HepG2 (cell line): ENCODE measurements at regions not wholly inside any gene's neighbourhood (a gene's known extent, or its start where the extent isn't known, plus 50 kb on each side); places are given as distances from the start of the nearest gene placed in this dataset.
"Not testable (repeated sequence)": the region's sequence is repeated elsewhere in the genome, so short reads cannot be mapped to it uniquely, and the experiment has no call there.

ENCODE experiments used
- CERS6 ChIP-seq: sonication (generic); formaldehyde crosslinking; IDR thresholded peaks from 2 replicates; pipeline ENCODE4 v1.5.0; 2020; ENCODE audit warnings: missing genetic modification reagents
- ESRRA ChIP-seq: sonication (generic); formaldehyde crosslinking; IDR thresholded peaks from 2 replicates; pipeline ENCODE4 v1.5.1; 2020; ENCODE audit warnings: mild to moderate bottlenecking, low read depth, missing genetic modification reagents
- PHF8 ChIP-seq: sonication (generic); formaldehyde crosslinking; IDR thresholded peaks from 2 replicates; pipeline ENCODE4 v1.5.0; 2020; ENCODE audit warnings: missing genetic modification reagents
- POLR2A ChIP-seq, 2 experiments: IDR thresholded peaks; 2 replicates each; pipeline ENCODE4 v1.6.1; 2011; ENCODE audit warnings: low read depth in 2 of 2, low read length in 2 of 2, mild to moderate bottlenecking in 1 of 2, moderate library complexity in 1 of 2; ENCODE audit not compliant: insufficient read depth in 1 of 2
- PREB ChIP-seq: sonication (generic); formaldehyde crosslinking; IDR thresholded peaks from 2 replicates; pipeline ENCODE4 v1.4.0; 2020; ENCODE audit warnings: missing genetic modification reagents
- ZNF543 ChIP-seq: sonication (generic); formaldehyde crosslinking; IDR thresholded peaks from 2 replicates; pipeline ENCODE4 v1.4.0; 2020; ENCODE audit warnings: mild to moderate bottlenecking, missing genetic modification reagents
- TF ChIP-seq, protein P1 (sequence below): sonication (generic); formaldehyde crosslinking; IDR thresholded peaks from 2 replicates; pipeline ENCODE4 v1.4.0; 2020; ENCODE audit warnings: mild to moderate bottlenecking, missing genetic modification reagents
- TF ChIP-seq, protein P2 (sequence below): sonication (generic); formaldehyde crosslinking; IDR thresholded peaks from 2 replicates; pipeline ENCODE4 v1.5.0; 2020; ENCODE audit warnings: mild to moderate bottlenecking, missing genetic modification reagents, moderate library complexity
- TF ChIP-seq, protein P3 (sequence below), 2 experiments: IDR thresholded peaks; 2 replicates each; pipeline ENCODE4 v1.6.1; 2011 to 2012; ENCODE audit warnings: low read length in 2 of 2, borderline replicate concordance in 1 of 2, low read depth in 1 of 2, mild to moderate bottlenecking in 1 of 2, moderate library complexity in 1 of 2

DNA sequence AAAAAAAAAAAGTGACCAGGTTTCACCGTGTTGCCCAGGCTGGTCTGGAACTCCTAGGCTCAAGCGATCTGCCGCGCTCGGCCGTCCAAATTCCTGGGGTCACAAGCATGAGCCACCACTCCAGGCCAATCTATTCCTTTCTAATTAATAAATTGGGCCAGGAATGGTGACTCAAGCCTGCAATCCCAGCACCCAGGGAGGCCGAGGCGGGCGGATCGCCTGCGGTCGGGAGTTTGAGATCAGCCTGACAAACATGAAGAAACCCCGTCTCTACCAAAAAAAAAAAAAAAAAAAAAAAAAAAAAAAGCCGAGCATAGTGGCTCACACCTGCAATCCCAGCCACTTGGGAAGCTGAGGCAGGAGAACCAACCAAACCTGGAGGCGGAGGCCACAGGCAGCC, 100.0 kb upstream of the FAN1 start:
- TF ChIP-seq, protein P1, sequence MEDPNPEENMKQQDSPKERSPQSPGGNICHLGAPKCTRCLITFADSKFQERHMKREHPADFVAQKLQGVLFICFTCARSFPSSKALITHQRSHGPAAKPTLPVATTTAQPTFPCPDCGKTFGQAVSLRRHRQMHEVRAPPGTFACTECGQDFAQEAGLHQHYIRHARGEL (CRISPR knock-in tag), result not testable (repeated sequence)
- not testable (repeated sequence) for TF ChIP-seq ZNF543 (CRISPR knock-in tag); PREB (CRISPR knock-in tag); ESRRA (CRISPR knock-in tag); POLR2A (IDR thresholded peaks at IDR 0.05; ENCODE audit: insufficient read depth in 1 of 2, low read depth in 2 of 2, low read length in 2 of 2); CERS6; PHF8 (CRISPR knock-in tag)
- TF ChIP-seq, protein P2, sequence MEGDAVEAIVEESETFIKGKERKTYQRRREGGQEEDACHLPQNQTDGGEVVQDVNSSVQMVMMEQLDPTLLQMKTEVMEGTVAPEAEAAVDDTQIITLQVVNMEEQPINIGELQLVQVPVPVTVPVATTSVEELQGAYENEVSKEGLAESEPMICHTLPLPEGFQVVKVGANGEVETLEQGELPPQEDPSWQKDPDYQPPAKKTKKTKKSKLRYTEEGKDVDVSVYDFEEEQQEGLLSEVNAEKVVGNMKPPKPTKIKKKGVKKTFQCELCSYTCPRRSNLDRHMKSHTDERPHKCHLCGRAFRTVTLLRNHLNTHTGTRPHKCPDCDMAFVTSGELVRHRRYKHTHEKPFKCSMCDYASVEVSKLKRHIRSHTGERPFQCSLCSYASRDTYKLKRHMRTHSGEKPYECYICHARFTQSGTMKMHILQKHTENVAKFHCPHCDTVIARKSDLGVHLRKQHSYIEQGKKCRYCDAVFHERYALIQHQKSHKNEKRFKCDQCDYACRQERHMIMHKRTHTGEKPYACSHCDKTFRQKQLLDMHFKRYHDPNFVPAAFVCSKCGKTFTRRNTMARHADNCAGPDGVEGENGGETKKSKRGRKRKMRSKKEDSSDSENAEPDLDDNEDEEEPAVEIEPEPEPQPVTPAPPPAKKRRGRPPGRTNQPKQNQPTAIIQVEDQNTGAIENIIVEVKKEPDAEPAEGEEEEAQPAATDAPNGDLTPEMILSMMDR, result not testable (repeated sequence)
- TF ChIP-seq, protein P3, sequence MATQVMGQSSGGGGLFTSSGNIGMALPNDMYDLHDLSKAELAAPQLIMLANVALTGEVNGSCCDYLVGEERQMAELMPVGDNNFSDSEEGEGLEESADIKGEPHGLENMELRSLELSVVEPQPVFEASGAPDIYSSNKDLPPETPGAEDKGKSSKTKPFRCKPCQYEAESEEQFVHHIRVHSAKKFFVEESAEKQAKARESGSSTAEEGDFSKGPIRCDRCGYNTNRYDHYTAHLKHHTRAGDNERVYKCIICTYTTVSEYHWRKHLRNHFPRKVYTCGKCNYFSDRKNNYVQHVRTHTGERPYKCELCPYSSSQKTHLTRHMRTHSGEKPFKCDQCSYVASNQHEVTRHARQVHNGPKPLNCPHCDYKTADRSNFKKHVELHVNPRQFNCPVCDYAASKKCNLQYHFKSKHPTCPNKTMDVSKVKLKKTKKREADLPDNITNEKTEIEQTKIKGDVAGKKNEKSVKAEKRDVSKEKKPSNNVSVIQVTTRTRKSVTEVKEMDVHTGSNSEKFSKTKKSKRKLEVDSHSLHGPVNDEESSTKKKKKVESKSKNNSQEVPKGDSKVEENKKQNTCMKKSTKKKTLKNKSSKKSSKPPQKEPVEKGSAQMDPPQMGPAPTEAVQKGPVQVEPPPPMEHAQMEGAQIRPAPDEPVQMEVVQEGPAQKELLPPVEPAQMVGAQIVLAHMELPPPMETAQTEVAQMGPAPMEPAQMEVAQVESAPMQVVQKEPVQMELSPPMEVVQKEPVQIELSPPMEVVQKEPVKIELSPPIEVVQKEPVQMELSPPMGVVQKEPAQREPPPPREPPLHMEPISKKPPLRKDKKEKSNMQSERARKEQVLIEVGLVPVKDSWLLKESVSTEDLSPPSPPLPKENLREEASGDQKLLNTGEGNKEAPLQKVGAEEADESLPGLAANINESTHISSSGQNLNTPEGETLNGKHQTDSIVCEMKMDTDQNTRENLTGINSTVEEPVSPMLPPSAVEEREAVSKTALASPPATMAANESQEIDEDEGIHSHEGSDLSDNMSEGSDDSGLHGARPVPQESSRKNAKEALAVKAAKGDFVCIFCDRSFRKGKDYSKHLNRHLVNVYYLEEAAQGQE (IDR thresholded peaks at IDR 0.05; ENCODE audit: borderline replicate concordance in 1 of 2, low read depth in 1 of 2, low read length in 2 of 2), result not testable (repeated sequence)
